Endothelial cell (in vitro differentiated cells): ENCODE measurements at regions not wholly inside any gene's neighbourhood (a gene's known extent, or its start where the extent isn't known, plus 50 kb on each side); places are given as distances from the start of the nearest gene placed in this dataset.

Source experiments
- DNase-seq: peaks from one replicate; pipeline ENCODE4 v3.0.0; 2021; ENCODE audit warnings: low spot score
- H3K27ac Mint-ChIP-seq: one replicate; pipeline ENCODE4 v1.8.0; 2021; ENCODE audit warnings: mixed read lengths, inconsistent platforms; ENCODE audit not compliant: unreplicated experiment
- H3K27me3 Mint-ChIP-seq: one replicate; pipeline ENCODE4 v1.8.0; 2021; ENCODE audit warnings: mild to moderate bottlenecking, moderate library complexity, mixed read lengths, inconsistent platforms; ENCODE audit not compliant: unreplicated experiment
- H3K36me3 Mint-ChIP-seq: one replicate; pipeline ENCODE4 v1.8.0; 2021; ENCODE audit warnings: mild to moderate bottlenecking, low read depth, mixed read lengths, inconsistent platforms; ENCODE audit not compliant: unreplicated experiment
- H3K4me1 Mint-ChIP-seq: one replicate; pipeline ENCODE4 v1.8.0; 2021; ENCODE audit warnings: mild to moderate bottlenecking, mixed read lengths, inconsistent platforms; ENCODE audit not compliant: unreplicated experiment
- H3K4me3 Mint-ChIP-seq: one replicate; pipeline ENCODE4 v1.8.0; 2021; ENCODE audit warnings: mild to moderate bottlenecking, mixed read lengths, inconsistent platforms; ENCODE audit not compliant: unreplicated experiment
- H3K9me3 Mint-ChIP-seq: one replicate; pipeline ENCODE4 v1.8.0; 2021; ENCODE audit warnings: mixed read lengths, inconsistent platforms; ENCODE audit not compliant: unreplicated experiment
- TF ChIP-seq, protein P1 (sequence below): fragments of 200-600 bp; sonication (generic); IDR thresholded peaks from one replicate; pipeline ENCODE4 v1.5.0; 2021; ENCODE audit warnings: antibody characterized with exemption; ENCODE audit not compliant: unreplicated experiment

DNA sequence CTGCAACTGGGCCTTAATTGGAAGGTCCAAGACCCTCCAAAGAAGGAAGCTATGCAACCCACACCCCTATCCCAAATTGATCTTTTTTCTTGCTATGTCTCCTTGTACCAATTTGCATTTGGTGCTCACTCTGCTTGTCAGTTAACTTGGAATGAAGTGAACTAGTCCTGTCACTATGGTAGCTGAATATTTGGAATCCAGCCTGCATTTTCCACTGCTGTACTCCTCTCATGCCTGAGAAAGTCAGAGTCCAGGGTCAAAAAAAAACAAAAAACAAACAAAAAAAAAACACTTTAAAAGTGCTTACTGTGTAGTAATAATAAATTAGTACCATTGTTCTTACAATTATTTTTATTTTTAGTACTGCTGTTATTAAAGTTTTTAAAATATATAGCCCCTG is 462.8 kb upstream of the SLC8A1 start:
- Mint-ChIP-seq H3K4me3 (no peak overlapping the region), H3K27ac (no peak overlapping the region), H3K27me3 (peaks cover 2% of the 10 kb centered on the region), H3K9me3 (no peaks in the 10 kb centered on the region), H3K4me1 (no peaks in the 10 kb centered on the region), H3K36me3 (no peaks in the 10 kb centered on the region)
- TF ChIP-seq, protein P1, sequence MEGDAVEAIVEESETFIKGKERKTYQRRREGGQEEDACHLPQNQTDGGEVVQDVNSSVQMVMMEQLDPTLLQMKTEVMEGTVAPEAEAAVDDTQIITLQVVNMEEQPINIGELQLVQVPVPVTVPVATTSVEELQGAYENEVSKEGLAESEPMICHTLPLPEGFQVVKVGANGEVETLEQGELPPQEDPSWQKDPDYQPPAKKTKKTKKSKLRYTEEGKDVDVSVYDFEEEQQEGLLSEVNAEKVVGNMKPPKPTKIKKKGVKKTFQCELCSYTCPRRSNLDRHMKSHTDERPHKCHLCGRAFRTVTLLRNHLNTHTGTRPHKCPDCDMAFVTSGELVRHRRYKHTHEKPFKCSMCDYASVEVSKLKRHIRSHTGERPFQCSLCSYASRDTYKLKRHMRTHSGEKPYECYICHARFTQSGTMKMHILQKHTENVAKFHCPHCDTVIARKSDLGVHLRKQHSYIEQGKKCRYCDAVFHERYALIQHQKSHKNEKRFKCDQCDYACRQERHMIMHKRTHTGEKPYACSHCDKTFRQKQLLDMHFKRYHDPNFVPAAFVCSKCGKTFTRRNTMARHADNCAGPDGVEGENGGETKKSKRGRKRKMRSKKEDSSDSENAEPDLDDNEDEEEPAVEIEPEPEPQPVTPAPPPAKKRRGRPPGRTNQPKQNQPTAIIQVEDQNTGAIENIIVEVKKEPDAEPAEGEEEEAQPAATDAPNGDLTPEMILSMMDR = no peak
- no peak for DNase-seq

DNA sequence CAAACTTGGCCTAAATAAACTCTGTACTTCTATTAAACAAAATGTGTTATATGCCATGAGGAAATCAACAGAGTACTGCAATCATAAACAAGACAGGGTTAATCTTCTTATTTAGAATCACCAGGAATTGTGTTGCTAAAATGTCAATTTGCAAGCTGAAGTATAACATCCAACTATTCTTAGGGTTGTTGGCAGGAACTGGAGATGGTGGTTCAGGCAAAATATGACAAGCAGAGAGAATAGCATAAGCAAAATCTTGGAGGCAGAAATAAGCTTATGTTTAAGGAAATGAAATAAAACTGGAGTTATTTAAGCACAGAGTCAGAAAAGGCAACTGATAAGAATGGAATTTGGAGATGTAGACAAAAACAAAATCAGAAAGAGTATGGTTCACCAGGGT is 463.8 kb upstream of the SLC8A1 start:
- peaks cover 2% of the 10 kb centered on the region for H3K27me3 Mint-ChIP-seq
- no peak overlapping the region for H3K27ac Mint-ChIP-seq
- H3K9me3 Mint-ChIP-seq = no peaks in the 10 kb centered on the region
- no peak overlapping the region for H3K4me3 Mint-ChIP-seq
- no peaks in the 10 kb centered on the region for H3K36me3 Mint-ChIP-seq
- DNase-seq = no peak
- TF ChIP-seq, protein P1 = no peak
- H3K4me1 Mint-ChIP-seq = no peaks in the 10 kb centered on the region

DNA sequence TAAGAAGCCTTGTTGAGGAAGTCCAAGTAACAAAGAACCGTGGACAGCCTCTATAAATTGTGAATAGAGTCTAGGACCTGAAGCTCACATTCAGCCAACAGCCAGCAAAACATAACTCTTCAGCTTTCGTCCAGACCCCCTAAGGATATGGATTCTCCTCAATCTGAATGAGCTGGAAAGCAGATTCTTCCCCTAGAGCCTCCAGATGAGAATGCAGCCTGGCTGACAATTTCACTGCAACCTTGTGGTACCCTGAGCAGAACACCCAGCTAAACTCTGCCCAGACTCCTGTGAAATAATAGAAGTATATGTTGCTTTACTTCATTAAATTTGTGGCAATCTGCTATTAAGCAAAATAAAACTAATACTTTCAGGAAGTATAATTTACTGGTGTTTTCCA is 483.5 kb upstream of the SLC8A1 start:
- no peak for DNase-seq
- Mint-ChIP-seq H3K4me3 (no peak overlapping the region), H3K4me1 (no peaks in the 10 kb centered on the region), H3K9me3 (no peaks in the 10 kb centered on the region), H3K36me3 (no peaks in the 10 kb centered on the region), H3K27me3 (no peaks in the 10 kb centered on the region), H3K27ac (no peak overlapping the region)
- TF ChIP-seq, protein P1 = no peak

DNA sequence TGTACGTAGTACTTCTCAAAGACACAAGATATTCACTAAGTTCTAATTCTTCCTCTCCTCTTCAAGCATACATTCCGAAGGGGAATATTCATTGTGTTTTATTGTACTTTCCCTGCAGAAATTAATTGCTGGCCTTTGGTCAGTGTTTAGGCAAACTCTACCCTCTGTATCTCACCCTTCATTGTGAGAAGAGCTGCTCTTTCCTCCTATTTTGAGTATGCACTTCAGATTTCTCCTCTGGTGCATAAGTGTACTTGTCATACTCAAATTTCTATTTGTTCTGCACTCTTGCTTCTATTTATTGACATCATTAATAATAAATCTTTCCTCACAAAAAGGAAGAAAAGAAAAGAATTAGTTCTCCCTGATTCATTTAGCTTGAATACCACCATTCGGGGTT is 485.4 kb upstream of the SLC8A1 start:
- no peak for DNase-seq
- Mint-ChIP-seq H3K27me3 (no peaks in the 10 kb centered on the region), H3K9me3 (no peaks in the 10 kb centered on the region), H3K36me3 (no peaks in the 10 kb centered on the region), H3K4me1 (no peaks in the 10 kb centered on the region), H3K27ac (no peak overlapping the region), H3K4me3 (no peak overlapping the region)
- TF ChIP-seq, protein P1 = no peak

DNA sequence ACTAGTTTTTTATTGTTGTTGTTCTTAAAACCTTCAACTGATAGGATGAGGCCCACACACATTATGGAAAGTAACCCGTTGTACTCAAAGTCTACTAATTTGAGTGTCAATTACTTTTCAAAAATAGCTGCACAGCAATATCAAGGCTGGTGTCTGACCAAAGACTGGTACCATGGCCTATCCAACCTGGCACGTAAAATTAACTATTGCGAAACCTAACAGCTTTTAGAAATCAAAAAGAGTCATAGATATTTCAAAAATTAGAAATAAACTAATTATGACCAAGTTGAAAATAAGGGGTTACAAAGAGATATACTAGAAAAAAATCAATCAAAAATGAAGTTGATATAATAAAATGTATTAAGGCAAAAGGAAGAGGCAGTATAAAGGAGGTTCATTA is 501.5 kb upstream of the SLC8A1 start:
- TF ChIP-seq, protein P1 = no peak
- no peaks in the 10 kb centered on the region for H3K27me3 Mint-ChIP-seq
- no peaks in the 10 kb centered on the region for H3K9me3 Mint-ChIP-seq
- H3K4me1 Mint-ChIP-seq = peaks cover 7% of the 10 kb centered on the region
- H3K27ac Mint-ChIP-seq = no peak overlapping the region
- DNase-seq = no peak
- no peaks in the 10 kb centered on the region for H3K36me3 Mint-ChIP-seq
- no peak overlapping the region for H3K4me3 Mint-ChIP-seq
